HG02759 (cell line): ENCODE measurements at regions not wholly inside any gene's neighbourhood (a gene's known extent, or its start where the extent isn't known, plus 50 kb on each side); places are given as distances from the start of the nearest gene placed in this dataset.
"Not testable (repeated sequence)": the region's sequence is repeated elsewhere in the genome, so short reads cannot be mapped to it uniquely, and the experiment has no call there.

Source experiments
- ATAC-seq: cut with Tn5 transposase; IDR thresholded peaks from one replicate; pipeline ENCODE4 v1.9.1; 2021; ENCODE audit warnings: mild to moderate bottlenecking, moderate library complexity; ENCODE audit not compliant: unreplicated experiment

GRCh38 chr5:9813305-9813704, 183.2 kb upstream of the TAS2R1 start:
- no peak for ATAC-seq

- ATAC-seq, result not testable (repeated sequence)
These were observed 177.2 kb upstream of the TAS2R1 start for GRCh38 chr5:9807366-9807765.

- ATAC-seq, result no peak
These were observed 171.8 kb upstream of the TAS2R1 start for GRCh38 chr5:9801908-9802307.

- no peak for ATAC-seq
These were observed 169.5 kb upstream of the TAS2R1 start for GRCh38 chr5:9799606-9800005.

- no peak for ATAC-seq
These were observed 160.1 kb upstream of the TAS2R1 start for GRCh38 chr5:9790276-9790675.

- ATAC-seq, result no peak
These were observed 159.6 kb upstream of the TAS2R1 start for GRCh38 chr5:9789777-9790176.

- no peak for ATAC-seq
These were observed 157.9 kb upstream of the TAS2R1 start for GRCh38 chr5:9787861-9788600.

- ATAC-seq, result no peak
These were observed 156.5 kb upstream of the TAS2R1 start for GRCh38 chr5:9786380-9787360.

GRCh38 chr5:9785751-9786150, 155.6 kb upstream of the TAS2R1 start:
- ATAC-seq, result no peak

- ATAC-seq, result no peak
These were observed 154.1 kb upstream of the TAS2R1 start for GRCh38 chr5:9784231-9784630.

- ATAC-seq, result no peak
These were observed 152.8 kb upstream of the TAS2R1 start for GRCh38 chr5:9782826-9783560.

- no peak for ATAC-seq
These were observed 151.7 kb upstream of the TAS2R1 start for GRCh38 chr5:9781890-9782289.

GRCh38 chr5:9781275-9781674, 151.1 kb upstream of the TAS2R1 start:
- ATAC-seq, result no peak

- ATAC-seq, result no peak
These were observed 150.3 kb upstream of the TAS2R1 start for GRCh38 chr5:9780501-9780900.

GRCh38 chr5:9776525-9776924, 146.4 kb upstream of the TAS2R1 start:
- ATAC-seq, result no peak

- no peak for ATAC-seq
These were observed 145.2 kb upstream of the TAS2R1 start for GRCh38 chr5:9775339-9775738.

GRCh38 chr5:9774472-9775079, 144.4 kb upstream of the TAS2R1 start:
- no peak for ATAC-seq

GRCh38 chr5:9771079-9771478, 140.9 kb upstream of the TAS2R1 start:
- no peak for ATAC-seq

GRCh38 chr5:9766581-9766980, 136.4 kb upstream of the TAS2R1 start:
- ATAC-seq, result no peak

- ATAC-seq, result no peak
These were observed 135.4 kb upstream of the TAS2R1 start for GRCh38 chr5:9765419-9766140.
